Activated T-helper 1 cell treated with anti-CD3 and anti-CD28 coated beads, Interleukin-2, amount 50 U/mL, for 16 hours (primary cell): ENCODE measurements at regions not wholly inside any gene's neighbourhood (a gene's known extent, or its start where the extent isn't known, plus 50 kb on each side); places are given as distances from the start of the nearest gene placed in this dataset.
"Not testable (repeated sequence)": the region's sequence is repeated elsewhere in the genome, so short reads cannot be mapped to it uniquely, and the experiment has no call there.

Experiments used
- DNase-seq, 2 donors: peaks; one replicate each; pipeline ENCODE4 v3.0.0-alpha.2; 2020; ENCODE audit warnings: low read depth in 1 of 2, low spot score in 1 of 2

DNA sequence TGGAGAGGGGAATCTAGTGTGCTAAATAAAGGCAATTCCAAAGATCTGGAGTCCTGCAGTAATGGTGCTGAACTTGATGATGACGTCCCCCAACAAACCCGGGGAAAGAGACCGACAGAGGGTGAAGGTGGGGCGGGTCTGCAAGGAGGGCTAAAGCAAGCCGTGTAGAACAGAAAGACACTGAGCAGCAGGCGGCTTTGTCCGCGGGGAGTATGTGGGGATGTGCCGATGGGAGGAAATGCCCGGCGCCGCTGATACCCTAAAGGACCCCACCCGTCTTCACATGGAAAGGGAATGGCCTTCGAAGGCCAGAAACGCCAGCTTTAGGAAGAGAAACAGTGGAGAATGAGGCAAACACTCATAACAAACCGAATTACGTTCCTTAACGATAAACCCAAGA, 528.9 kb downstream of the ZNF674 start:
- no peak for DNase-seq

DNA sequence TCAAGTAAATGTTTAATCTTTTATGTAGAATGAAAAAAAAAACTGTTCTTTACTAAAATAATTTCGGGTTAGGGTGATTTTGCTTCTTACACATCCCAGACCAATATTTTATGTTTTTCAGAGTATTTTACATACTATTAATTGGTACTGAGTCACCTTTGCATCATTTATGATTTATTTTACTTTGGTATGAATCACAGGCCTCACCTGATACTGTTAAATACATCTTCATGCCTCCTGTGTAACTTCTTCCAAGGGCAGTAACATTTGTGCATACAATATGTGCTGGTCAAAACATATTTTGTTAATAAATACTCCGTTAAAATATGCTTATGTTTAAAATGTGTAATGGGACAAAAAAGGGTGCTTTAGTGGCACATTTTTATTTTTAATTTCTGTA, 529.6 kb downstream of the ZNF674 start:
- DNase-seq = no peak

DNA sequence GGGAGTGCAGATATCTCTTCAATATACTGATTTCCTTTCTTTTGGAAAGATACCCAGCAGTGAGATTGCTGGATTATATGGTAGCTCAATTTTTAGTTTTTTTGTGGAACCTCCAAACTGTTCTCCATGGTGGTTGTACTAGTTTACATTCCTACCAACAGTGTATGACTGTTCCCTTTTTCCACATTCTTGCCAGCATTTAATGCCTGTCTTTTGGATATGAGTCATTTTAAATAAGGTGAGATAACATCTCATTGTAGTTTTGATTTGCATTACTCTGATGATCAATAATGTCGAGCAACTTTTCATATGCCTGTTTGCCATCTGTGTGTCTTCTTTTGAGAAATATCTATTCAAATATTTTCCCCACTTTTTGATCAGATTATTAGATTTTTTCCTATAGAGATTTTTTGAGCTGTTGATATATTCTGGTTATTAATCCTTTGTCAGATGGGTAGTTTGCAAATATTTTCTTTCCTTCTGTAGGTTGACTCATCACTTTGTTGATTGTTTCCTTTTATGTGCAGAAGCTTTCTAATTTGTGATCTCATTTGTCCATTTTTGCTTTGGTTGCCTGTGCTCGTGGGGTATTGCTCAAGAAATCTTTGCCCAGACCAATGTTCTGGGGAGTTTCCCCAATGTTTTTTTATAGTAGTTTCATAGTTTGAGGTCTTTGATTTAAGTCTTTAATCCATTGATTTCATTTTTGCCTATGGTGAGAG, 552.7 kb downstream of the ZNF674 start:
- DNase-seq = no peak

DNA sequence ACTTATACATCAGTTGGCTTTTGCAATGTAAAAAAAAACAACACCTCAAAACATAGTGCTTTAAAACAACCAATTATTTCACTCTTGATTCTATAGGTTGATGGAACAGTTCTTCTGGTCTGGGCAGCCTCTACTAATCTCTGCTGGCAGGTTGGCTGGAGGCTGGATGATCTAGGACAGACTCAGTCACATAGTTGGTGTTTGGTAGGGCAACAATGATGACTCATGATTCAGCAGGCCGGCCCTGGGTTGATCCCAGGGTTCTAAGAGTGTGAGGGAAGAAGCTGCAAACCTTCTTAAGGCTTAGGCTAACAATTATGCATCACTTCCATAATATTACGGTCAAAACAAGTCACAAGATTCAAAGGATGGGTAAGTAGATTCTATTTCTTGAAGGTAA, 558.2 kb downstream of the ZNF674 start:
- no peak for DNase-seq

DNA sequence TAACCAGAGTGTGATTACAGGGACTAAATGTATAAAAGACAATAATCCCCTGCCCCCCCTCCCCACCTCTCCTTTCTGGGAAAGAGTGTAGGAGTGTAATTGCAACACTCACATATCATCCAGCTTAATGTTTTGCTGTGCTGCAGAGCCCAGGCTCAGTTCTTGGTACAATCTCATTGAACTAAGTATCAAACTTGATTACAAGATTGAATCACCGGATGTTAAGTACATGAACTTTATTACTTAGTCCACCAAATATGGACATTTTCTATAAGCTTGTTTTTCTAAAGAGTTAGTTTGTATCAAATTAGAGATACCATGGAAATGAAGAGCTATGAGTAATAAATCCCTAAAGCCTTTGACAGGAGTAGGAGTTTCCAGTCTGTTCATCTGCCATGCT, 559.1 kb downstream of the ZNF674 start:
- DNase-seq = no peak

DNA sequence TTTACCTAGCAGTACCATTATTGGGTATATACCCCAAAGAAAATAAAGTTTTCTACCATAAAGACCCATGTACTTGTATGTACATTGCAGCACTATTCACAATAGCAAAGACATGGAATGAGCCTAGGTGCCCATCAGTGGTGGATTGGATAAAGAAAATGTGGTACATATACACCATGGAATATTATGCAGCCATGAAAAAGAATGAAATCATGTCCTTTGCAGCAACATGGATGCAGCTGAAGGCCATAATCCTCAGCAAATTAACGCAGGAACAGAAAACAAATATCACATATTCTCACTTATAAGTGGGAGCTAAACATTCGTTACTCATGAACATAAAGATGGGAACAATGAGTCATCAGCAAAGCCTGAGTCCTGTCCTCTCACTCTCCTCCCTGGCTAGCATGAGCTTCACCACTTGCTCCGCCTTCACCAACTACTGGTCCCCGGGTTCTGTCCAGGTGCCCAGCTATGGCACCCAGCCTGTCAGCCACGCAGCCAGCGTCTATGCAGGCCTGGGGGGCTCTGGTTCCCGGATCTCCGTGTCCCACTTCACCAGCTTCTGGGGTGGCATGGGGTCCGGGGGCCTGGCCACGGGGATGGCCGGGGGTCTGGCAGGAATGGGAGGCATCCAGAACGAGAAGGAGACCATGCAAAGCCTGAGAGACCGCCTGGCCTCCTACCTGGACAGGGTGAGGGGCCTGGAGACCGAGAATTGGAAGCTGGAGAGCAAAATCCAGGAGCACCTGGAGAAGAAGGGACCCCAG, 562.1 kb downstream of the ZNF674 start:
- not testable (repeated sequence) for DNase-seq

DNA sequence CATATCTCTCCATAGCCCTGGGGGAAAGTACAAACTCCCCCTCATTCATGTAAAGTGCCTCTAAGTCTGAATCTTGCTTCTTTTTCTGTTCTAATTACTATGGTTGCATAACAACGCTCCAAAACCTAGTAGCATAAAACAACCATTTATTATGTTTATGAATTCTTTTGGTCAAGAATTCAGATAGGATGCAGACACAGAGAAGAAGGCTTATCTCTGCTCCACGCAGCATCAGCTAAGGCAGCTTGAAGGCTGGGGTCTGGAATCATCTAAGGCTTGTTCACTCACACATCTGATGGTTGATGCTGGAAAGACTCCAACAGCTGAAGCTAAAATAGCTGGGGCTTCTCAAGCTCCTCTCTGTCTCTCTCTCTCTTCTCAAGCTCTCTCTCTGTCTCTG, 564.5 kb downstream of the ZNF674 start:
- DNase-seq = no peak

DNA sequence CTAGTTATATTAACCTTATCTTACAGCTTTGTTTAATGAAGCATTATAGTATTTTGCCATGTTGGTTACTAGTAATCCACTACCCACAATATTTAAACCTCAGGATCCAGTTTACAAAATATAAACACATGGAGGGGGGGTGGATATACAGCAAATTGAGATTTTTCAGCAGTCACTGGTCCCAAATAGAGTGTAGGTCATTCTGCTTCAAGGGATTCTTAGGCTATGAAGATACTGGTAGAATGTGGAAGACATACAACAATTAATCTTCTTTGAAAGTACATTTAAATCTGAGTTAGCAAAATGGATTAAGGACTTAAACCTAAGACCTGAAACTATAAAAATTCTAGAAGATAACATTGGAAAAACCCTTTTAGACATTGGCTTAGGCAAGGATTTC, 569.6 kb downstream of the ZNF674 start:
- DNase-seq = no peak

DNA sequence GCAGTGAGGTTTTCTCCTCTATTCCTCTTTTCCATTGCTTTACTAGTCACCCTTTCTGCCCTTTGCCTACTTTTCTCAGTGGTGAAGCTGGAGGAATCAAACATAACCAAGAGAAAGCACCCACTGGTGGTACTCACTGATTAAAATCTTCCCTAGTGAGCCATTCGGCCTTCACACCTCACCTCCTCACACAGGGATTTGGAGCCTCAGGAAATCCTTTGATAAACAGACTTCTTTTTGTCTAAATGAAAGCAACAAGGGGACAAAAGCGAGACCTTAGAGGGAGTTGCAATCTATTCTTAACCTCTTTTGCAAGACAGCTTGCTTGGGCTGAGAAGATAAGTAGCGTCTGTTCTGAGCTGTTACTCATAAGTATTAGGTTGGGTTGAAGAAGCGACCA, 572.6 kb downstream of the ZNF674 start:
- no peak for DNase-seq

DNA sequence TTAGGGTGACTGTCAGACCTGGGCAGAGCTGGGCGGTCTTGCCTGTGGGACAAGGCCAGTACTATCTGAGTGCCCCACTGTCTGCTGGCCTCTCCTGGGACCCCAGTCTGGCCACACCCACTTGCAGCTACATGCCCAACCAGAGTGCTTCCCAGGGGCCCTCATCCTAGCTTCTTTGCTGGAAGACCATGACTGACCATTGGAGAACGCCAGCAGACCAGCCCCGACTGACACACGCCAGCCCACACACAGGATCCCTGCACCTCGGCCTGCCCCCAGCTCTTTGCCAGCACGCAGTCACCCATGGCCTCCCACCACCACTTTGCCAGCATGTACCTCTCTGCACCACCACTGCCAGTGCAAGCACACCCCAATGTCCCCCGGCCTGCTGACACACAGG, 585.7 kb downstream of the ZNF674 start:
- no peak for DNase-seq

DNA sequence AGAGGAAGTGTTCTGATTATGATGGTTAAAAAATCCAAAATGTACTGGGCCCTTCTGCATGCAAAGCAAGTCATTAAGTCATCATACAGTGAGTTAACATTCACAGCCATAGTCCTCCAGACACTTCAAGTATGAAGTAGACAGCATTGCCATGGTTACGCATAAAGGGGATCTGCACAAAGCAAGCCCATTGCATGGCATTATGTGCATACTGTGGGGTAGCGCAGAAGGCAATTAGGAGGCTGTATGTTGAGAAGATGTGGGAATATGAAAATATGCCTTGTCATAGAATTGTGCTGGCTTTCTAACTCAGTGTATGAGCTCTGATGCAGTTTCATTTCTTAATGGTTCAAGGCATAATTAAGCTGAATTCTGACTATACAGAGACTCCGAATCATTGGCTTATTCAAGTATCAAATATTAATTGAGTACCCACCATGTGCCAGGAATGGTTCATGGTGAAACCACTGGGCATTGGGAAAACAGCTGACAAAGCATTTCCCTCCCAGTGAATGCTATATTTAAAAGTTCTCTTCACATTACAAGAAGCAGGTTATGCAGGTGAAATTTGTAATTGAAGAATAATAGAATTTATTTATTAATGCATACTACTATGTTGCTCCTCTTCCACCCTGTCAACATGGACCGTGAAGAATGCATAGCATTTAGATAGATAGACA, 588.9 kb downstream of the ZNF674 start:
- DNase-seq = no peak

DNA sequence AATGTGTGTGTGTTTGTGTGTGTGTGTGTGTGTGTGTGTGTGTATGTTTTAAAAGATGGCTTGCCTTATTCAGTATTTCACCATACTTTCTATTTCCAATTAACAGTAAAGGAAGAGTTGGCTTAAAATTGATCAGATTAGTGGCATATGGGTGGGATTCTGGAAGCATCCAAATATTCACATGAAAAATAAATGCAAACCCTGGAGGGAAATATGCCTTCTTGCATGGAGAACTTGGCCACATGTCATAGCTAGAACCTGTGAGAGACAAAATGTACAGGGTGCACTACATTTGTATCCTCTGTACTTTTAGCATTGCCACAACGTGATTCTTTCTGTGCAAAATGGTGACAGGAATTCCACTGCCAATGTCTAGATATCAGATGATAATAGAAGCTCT, 589.6 kb downstream of the ZNF674 start:
- DNase-seq = no peak

DNA sequence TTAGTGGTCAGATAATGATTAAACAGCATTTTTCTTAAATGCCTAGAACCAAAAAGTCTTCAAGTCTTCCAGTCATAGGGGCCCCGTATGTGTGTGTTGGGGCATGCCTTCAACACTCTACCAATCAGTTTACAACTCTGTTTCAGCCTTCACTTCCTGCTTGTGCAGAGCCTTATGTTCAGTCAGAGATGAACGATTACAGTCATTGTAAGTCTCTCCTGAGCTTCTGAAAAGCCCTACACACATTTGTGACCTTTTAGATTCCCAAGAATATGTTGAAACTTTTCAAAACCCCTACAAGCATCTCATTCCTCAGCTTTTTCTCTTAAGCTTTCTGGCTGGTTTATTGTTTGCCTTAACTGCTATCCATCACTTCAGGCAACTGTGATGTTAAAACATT, 591.2 kb downstream of the ZNF674 start:
- DNase-seq = no peak

DNA sequence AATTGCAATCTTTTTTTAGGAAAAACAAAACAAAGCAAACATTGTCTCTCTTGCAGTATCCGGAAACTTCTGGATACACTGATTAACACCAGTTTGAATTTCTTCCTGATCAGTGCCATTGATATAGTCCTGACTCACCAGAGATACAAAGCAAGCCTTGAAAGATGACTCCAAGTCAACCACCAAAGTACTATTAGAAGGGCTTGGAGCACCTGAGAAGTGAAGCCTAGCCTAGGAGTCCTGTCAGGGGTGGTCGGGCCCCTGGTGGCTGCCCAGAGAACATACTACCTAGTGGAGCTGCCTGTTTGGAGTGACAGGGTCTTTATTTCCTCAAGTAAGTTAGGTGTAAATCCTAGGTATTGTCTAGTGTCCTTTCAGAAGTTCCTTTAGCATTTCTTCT, 593.2 kb downstream of the ZNF674 start:
- no peak for DNase-seq

DNA sequence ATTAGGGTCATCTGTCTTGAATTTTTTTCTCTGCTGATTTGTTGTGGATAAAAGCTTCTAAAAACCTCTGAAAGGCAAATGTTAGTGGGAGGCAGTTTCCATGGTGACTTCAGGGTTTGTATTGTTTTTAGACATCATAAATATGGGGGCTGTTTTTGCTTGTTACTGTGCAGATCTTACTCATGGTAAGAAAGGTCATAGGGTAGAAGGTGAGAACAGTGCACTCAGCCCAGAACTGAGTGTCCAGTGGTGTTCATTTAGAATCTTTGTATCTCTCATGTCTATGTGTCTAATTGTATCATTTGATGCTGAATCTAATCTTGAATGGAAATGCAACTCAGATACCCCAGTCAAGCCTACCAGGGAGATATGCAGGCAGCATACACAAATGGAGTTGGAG, 609.8 kb downstream of the ZNF674 start:
- no peak for DNase-seq

DNA sequence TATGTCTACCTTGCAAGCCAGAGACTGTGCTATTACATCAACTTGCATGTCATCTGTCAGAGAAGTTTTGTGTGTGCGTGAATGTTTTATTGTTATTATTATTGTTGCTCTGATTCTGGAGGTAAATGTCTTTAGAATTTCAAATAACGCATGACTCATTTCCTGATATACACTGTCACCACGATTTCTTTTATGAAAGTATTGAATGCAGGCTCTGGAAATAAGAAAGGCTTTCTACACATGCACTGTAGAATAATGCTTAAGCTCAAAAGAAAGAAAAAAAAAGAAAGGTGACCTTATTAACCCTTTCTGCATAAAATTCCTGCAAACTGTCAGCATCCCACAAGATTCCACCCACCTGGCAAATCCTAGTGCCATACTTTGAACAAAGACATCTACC, 632.9 kb downstream of the ZNF674 start:
- DNase-seq = no peak

DNA sequence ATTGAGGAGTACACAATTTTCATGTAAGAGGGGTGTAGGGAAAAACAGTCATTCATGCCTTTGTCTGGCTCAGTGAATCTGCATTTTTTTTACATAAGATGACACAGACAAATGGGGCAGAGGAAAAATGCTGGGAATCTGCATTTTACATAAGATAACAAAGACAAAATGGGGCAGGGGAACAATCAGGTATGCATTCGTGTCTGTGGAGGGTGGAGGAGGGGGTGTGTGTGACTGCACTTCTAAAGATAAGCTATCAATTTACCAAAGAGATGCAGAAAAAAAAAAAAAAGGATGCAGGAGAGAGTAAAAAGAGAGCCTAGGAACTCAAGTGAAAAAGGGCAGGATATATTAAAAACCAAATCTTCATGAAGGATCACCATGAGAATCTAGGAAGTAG, 637.4 kb downstream of the ZNF674 start:
- DNase-seq = no peak

DNA sequence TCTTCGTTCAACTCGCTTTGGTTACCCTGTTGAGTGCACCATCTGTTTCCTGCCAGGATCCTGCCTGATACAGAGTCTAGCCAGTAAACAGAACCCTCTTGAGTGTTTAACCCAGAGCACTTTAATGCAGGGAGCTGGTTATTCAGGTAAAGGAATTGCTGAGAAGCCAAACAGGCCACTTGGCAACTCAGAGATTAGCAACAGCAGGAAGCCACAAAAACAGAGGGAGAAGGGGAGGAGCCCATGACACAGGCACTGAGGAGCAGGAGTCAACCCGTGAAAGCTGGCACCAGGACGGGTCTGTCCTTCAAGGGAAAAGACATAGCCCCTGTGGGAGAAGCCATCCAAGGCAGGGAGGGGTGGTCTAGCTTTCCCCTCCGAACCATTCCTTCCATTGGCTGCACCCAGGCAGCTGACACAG, 641.4 kb downstream of the ZNF674 start:
- DNase-seq = no peak

DNA sequence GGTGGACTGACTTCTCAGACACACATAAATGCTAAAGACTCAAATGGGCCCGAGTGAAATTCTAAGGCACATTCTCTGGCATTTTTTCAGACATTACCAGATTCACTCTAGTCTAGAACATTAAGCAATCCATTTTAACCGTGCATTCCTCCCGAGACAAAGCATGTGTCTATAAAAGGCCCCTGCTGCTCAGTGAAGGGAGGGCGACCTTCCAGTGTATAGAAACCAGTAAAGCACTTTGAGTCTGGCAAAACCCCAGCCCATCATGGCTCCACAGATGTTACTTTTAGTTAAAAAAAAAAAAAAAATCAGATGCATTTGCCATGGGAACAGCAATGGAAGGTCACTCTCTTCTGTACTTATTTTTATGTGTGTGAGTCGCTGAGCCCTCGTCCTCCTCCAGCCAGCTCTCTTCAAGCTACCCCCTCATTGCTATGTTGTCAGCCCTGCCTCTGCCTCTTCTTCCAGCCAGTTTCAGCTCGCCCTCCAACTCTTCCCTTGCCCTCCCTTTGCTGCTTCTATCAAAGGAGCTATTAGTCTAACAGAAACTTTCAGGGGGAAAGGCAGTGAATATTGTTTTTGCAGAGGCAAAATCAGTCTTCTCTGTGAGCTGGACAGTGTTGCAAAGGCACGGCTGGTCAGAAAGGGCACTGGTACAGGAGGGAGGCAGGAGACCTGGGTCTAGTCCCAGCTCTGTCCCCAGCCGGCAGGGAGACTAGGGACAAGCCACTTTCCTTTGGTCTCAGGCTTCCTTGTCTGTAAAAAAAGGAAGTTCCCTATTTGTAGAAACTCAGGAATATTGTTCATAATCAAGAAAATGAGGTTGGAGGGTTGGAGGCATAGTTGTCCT, 644.2 kb downstream of the ZNF674 start:
- no peak for DNase-seq

DNA sequence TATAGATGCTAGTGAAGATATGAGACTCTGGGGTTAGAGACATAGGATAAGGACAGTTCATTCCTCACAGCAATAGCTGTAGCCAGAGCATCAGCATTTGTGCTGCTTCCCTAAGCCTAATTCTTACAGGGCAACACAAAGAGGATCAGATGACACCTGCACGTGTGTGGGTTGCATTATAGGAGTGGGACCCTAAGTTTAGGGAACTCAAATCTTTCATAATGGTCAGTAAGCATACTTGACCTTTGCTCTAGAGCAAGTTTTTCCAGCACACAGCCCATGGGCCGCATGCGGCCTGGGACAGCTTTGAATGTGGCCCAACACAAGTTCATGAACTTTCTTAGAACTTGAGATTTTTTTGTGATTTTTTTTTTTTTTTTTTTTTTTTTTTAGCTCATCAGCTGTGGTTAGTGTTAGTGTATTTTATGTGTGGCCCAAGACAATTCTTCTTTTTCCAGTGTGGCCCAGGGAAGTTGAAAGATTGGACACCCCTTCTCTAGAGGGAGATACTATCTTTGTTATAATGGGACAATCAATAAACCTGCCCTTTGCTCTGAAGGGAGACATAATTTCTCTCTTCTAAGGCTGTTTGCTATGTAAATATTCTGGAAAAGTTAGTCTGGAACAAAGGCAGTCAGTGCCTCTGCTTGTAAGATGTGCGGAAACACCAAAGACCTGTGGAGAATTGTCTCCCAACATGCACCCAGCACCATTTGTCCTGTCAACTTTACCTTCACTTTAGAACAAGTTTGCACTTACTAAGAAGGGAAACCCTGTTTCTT, 650.2 kb downstream of the ZNF674 start:
- DNase-seq = no peak

DNA sequence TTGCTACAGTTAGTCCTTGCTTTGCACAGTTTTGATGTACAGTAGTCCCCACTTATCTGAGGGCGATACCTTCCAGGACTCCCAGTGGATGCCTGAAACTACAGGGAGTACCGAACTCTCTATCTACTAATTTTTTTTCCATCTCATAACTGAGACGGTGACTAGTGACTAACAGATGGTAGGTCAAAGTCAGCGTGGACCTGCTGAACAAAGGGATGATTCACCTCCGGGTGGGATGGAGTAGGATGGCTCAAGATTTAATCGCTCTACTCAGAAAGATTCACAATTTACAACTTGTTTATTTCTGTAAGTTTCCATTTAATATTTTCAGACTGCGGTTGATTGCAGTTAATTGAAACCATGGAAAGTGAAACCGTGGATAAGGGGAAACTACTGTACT, 655.8 kb downstream of the ZNF674 start:
- no peak for DNase-seq
